GM21423 (cell line): ENCODE measurements at regions not wholly inside any gene's neighbourhood (a gene's known extent, or its start where the extent isn't known, plus 50 kb on each side); places are given as distances from the start of the nearest gene placed in this dataset.

Experiments
- ATAC-seq: cut with Tn5 transposase; IDR thresholded peaks from one replicate; pipeline ENCODE4 v1.9.1; 2021; ENCODE audit warnings: mild to moderate bottlenecking, moderate library complexity; ENCODE audit not compliant: unreplicated experiment

- ATAC-seq = no peak
Observed at GRCh38 chr5:56520986-56521730, 288.0 kb upstream of the ANKRD55 start.

DNA sequence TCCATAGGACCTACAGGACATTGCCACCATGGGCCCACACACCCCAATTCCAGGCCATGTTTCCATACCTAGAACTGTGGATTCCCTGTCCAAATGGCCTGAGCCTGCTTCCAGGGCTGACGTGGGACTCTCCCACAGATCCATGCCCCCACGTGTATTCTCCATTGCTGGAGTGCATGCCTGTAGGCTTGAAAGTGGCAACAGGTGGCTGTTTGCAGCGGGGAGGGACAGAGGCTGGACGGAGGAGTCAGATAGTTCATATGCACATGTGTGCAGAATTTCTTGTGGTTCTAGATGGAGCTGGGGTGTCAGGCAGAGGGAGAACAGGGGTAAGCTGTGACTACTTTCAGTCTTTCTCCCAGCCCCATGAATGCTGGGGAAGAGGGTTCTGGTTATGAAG is 285.7 kb upstream of the ANKRD55 start:
- ATAC-seq = no peak

DNA sequence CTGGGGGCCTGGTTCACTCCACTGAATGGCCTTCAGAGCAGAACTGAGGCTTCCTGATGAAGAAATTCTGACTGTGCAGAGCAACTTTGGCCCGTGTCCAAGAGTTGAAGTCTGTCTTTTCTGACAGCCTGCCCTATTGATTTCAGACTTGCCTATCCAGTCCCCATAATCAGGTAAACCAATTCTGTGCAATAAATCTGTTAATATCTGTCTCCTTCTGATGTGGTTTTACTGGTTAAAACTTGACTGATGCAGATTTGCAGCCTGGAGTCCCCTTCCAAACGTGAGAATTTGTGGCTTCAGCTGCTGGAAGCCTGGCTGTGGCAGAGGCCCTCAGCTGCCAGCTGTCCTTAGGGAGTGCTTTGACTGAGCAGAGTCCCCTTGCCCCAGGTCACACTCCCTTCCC is 283.9 kb upstream of the ANKRD55 start:
- no peak for ATAC-seq

DNA sequence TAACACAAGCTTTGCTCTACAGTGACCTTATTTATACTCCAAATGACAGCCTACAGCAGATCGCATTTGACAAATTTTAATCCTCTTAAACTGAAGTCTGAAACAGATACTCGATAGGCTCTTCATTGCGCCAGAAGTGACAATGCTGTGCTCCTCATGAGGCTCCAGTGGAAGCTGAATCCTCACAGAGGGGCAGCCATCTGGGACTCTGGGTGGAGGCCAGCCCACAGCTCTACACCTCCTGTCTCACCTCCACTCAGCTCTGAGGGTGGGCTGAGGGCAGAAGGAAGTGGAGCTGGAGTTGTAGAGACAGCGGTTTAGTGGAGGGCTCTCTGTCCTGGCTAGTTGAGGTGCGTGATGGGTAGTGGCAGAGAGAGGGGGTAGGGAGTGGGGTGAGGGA is 283.3 kb upstream of the ANKRD55 start:
- ATAC-seq = no peak

DNA sequence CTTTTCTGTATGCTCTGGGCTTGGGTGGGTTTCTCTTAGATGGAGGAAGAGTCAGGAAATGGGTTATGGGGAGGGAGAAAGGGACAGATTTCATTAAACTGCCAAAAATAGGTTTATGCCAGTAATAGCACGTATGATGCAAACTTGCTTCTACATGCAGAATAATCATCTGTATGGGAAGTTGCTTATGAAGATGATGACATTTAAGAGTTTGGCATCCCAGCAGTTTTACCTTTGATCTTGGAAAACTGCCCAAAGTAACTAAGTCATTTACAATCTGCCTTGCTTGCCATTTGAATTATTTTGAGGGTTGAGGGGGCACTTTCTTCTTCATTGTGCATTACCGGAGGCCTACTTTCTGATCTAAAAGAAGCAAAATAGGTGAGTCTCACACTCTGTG is 282.9 kb upstream of the ANKRD55 start:
- ATAC-seq = no peak

- no peak for ATAC-seq
Observed at GRCh38 chr5:56515011-56515410, 281.9 kb upstream of the ANKRD55 start.

GRCh38 chr5:56514245-56514644 is 281.1 kb upstream of the ANKRD55 start:
- no peak for ATAC-seq

GRCh38 chr5:56513141-56513540 is 280.0 kb upstream of the ANKRD55 start:
- ATAC-seq = no peak

DNA sequence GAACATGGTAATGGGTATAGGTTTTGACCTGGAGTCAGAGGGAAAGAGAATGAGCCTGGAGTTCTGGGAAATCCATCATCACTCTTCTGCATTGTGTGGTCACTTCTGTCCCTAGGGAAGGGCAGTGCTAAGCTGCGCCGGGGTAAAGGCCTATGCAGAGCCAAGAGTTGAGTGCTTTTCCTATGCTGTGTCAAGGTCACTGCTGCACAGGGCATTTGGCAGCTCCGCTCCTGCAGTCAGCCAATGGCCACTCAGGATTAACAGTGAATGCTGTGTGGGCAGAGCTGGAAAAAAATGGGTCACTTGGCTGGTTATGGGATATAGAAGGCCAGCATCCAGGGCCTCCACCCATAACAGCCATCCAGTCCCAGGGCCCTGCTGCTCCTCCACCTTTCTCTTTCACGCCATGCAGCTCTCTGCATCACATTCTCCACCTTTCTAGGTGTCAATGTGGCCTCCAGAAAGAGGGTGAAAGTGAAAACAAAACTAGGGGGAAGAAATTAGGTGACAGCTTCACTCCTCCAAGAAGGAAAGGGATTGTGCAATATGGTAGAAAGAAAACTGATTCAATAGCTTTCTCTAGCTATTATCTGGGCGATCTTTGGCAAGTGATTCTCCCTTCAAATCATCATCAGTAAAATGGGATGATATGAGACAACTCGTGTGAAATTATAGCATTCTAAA is 279.3 kb upstream of the ANKRD55 start:
- ATAC-seq = no peak

GRCh38 chr5:56511326-56511841 is 278.3 kb upstream of the ANKRD55 start:
- ATAC-seq = no peak

DNA sequence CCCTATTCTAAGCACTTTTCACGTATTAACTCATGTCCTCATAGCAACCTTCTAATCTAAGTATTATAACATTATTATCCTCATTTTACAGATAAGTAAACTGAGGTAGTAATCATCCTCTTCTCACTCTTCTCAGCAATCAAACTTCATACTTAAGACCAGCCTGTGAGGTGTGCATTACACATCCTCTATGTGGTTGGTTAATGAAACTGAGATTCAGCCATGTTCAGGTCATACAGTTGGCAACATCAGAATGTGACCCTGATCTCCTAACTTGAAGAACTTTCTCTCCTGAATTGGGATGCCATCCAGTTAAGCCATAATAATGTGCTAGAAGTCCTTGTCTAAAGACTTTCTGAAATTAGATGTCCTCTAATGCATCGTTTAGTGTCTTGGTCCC is 275.1 kb upstream of the ANKRD55 start:
- no peak for ATAC-seq

- ATAC-seq = no peak
Observed at GRCh38 chr5:56507351-56507930, 274.3 kb upstream of the ANKRD55 start.

- no peak for ATAC-seq
Observed at GRCh38 chr5:56506211-56506965, 273.3 kb upstream of the ANKRD55 start.

GRCh38 chr5:56503929-56504328 is 270.8 kb upstream of the ANKRD55 start:
- ATAC-seq = no peak

DNA sequence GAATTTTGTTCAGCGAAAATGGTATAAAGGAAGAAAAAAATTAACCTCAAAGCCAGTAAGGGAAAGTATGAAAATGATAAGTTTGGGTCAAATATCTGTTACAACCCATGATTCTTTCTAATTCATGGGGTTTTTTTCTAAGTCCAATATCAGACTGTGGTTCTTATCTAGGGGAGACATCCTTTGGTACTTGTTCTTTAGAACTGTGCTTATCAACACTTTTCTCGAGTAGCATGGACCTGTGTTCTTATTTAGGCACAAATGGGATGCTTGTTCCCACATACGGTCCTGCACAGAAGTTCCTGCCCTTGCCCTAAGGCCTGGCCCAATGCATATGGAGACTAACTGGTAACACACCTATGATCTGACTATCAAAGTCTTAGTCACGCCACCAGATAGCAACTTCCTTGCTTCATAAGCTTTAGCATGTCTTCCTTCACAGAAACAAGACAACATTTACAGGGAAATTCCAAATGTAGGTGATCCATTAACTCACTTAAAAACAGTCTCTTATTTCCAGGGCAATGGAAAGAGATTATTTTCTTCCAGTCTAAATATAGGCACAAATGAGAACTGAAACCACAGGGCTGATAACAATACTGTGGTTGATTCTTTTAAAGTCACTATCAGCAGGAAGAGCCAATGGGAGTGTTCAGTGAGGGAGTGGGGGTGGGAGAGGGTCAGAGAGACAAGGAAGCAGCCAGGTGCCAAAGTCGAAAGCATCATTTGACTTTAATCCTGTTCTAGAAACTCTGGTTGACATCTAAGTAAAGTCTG is 268.8 kb upstream of the ANKRD55 start:
- no peak for ATAC-seq

- ATAC-seq = no peak
Observed at GRCh38 chr5:56499901-56500300, 266.8 kb upstream of the ANKRD55 start.

DNA sequence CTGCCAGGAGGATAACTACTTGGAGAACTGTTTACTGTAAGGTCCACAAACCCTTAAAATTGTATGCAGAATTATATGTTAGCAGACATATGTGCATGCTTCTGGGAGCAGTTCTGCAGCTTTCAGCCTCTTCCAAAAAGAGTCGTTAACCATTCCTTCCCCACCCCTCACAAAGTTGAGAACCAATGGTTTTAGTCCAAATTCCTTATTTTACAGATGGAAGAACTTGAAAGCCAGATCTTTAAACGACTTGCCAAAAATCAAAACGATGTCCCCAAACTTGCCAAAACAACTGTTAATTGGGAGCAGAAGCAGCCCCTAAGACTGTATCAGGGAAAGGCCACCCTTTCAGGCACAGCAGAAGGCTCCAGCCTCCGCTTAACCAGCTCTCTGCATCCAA is 266.4 kb upstream of the ANKRD55 start:
- ATAC-seq = no peak

- no peak for ATAC-seq
Observed at GRCh38 chr5:56498759-56499395, 265.7 kb upstream of the ANKRD55 start.

DNA sequence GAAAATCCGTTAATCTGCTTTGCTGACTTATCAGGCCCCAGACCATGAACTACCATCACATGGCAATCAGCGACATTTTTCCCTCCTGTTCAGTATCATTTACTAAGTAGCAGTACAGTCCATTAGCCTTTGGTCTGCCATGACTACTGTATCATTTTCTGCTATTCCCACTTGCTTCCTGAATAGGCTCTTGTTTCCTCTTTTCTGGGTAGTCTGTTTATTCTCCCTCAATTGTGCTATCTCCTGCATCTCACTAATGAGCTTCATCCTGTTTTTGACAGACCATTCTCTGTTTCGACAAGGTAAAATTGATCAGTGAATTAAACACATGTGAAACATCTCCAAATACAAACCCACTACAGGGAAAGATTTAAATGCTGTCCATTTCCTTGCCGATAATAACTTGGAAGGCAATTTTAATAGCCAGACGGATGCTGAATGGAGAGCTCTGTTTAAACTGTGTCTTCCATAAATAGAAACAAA is 263.5 kb upstream of the ANKRD55 start:
- no peak for ATAC-seq

- ATAC-seq = no peak
Observed at GRCh38 chr5:56494300-56494731, 261.2 kb upstream of the ANKRD55 start.
